HG02852 (cell line): ENCODE measurements at regions not wholly inside any gene's neighbourhood (a gene's known extent, or its start where the extent isn't known, plus 50 kb on each side); places are given as distances from the start of the nearest gene placed in this dataset.
"Not testable (repeated sequence)": the region's sequence is repeated elsewhere in the genome, so short reads cannot be mapped to it uniquely, and the experiment has no call there.

Source experiments
- ATAC-seq: cut with Tn5 transposase; IDR thresholded peaks from one replicate; pipeline ENCODE4 v1.9.1; 2021; ENCODE audit warnings: mild to moderate bottlenecking, moderate library complexity; ENCODE audit not compliant: unreplicated experiment

- no peak for ATAC-seq
These were observed 193.7 kb downstream of the TTC39B start for GRCh38 chr9:15113288-15113687.

- ATAC-seq, result no peak
These were observed 195.9 kb downstream of the TTC39B start for GRCh38 chr9:15111071-15111470.

- peak; percentile 93 for ATAC-seq
These were observed 194.7 kb upstream of the FREM1 start for GRCh38 chr9:15104826-15105420.

- ATAC-seq, result no peak
These were observed 193.1 kb upstream of the FREM1 start for GRCh38 chr9:15103290-15103689.

GRCh38 chr9:15101095-15101494 lies 190.9 kb upstream of the FREM1 start:
- no peak for ATAC-seq

GRCh38 chr9:15100571-15100970 lies 190.3 kb upstream of the FREM1 start:
- ATAC-seq, result no peak

- ATAC-seq, result no peak
These were observed 186.7 kb upstream of the FREM1 start for GRCh38 chr9:15096972-15097371.

GRCh38 chr9:15086778-15087324 lies 176.6 kb upstream of the FREM1 start:
- ATAC-seq, result no peak

GRCh38 chr9:15086156-15086763 lies 176.0 kb upstream of the FREM1 start:
- ATAC-seq, result no peak

GRCh38 chr9:15081021-15081753 lies 171.0 kb upstream of the FREM1 start:
- no peak for ATAC-seq

- no peak for ATAC-seq
These were observed 170.2 kb upstream of the FREM1 start for GRCh38 chr9:15080401-15080800.

GRCh38 chr9:15079989-15080388 lies 169.8 kb upstream of the FREM1 start:
- no peak for ATAC-seq

GRCh38 chr9:15077946-15078729 lies 167.9 kb upstream of the FREM1 start:
- ATAC-seq, result no peak

- ATAC-seq, result no peak
These were observed 163.4 kb upstream of the FREM1 start for GRCh38 chr9:15073620-15074019.

GRCh38 chr9:15070716-15071115 lies 160.5 kb upstream of the FREM1 start:
- ATAC-seq, result no peak

GRCh38 chr9:15069106-15069505 lies 158.9 kb upstream of the FREM1 start:
- no peak for ATAC-seq

GRCh38 chr9:15068261-15068660 lies 158.0 kb upstream of the FREM1 start:
- ATAC-seq, result no peak

GRCh38 chr9:15059003-15059402 lies 148.8 kb upstream of the FREM1 start:
- ATAC-seq, result no peak

GRCh38 chr9:15058236-15058635 lies 148.0 kb upstream of the FREM1 start:
- ATAC-seq, result no peak

GRCh38 chr9:15055284-15055683 lies 145.1 kb upstream of the FREM1 start:
- not testable (repeated sequence) for ATAC-seq

GRCh38 chr9:15048772-15049171 lies 138.5 kb upstream of the FREM1 start:
- no peak for ATAC-seq
